Ishikawa (cell line): ENCODE measurements at regions not wholly inside any gene's neighbourhood (a gene's known extent, or its start where the extent isn't known, plus 50 kb on each side); places are given as distances from the start of the nearest gene placed in this dataset.

Source experiments
- CEBPB ChIP-seq: IDR thresholded peaks from 2 replicates; pipeline ENCODE4 v1.6.1; 2012
- CREB1 ChIP-seq: IDR thresholded peaks from 2 replicates; pipeline ENCODE4 v1.6.1; 2012; ENCODE audit warnings: low read depth
- EGR1 ChIP-seq: IDR thresholded peaks from 2 replicates; pipeline ENCODE4 v1.6.1; 2012
- EP300 ChIP-seq: IDR thresholded peaks from 2 replicates; pipeline ENCODE4 v1.6.1; 2012; ENCODE audit warnings: borderline replicate concordance
- FOXM1 ChIP-seq: IDR thresholded peaks from 2 replicates; pipeline ENCODE4 v1.6.1; 2012; ENCODE audit warnings: low read depth, borderline replicate concordance
- NFIC ChIP-seq: IDR thresholded peaks from 2 replicates; pipeline ENCODE4 v1.6.1; 2012
- RAD21 ChIP-seq: IDR thresholded peaks from 2 replicates; pipeline ENCODE4 v1.6.1; 2012; ENCODE audit warnings: low read depth
- TAF1 ChIP-seq: IDR thresholded peaks from 2 replicates; pipeline ENCODE4 v1.6.1; 2012; ENCODE audit warnings: low read depth, mild to moderate bottlenecking
- TCF12 ChIP-seq: IDR thresholded peaks from 2 replicates; pipeline ENCODE4 v1.6.1; 2012; ENCODE audit warnings: low read depth
- TEAD4 ChIP-seq: IDR thresholded peaks from 2 replicates; pipeline ENCODE4 v1.6.1; 2012
- YY1 ChIP-seq: IDR thresholded peaks from 2 replicates; pipeline ENCODE4 v1.6.1; 2012; ENCODE audit warnings: low read depth
- ZBTB7A ChIP-seq: IDR thresholded peaks from 2 replicates; pipeline ENCODE4 v1.6.1; 2012; ENCODE audit warnings: low read depth
- TF ChIP-seq, protein P1 (sequence below): IDR thresholded peaks from 2 replicates; pipeline ENCODE4 v1.6.1; 2012
- TF ChIP-seq, protein P2 (sequence below): IDR thresholded peaks from 2 replicates; pipeline ENCODE4 v1.6.1; 2012
- TF ChIP-seq, protein P3 (sequence below): IDR thresholded peaks from 2 replicates; pipeline ENCODE4 v1.6.1; 2012; ENCODE audit warnings: low read depth, mild to moderate bottlenecking

DNA sequence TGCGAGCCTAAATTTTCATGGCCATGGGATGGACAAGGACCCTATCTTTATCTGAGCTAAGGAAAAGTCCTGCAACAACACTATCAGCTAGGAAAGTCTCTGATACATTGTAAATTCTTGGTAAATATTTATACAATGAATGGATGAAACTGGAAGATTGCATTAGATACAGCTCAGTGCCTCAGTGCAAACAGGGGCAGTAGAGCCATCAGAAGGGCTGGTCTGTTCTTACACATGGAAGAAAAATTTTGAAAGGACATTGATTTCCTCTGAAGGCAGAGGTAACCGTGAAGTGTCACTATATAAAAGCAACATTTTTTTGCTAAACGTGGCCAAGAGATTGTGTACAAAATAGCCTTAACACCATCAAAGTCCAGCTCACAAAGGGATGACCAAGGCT is 153.2 kb upstream of the GADL1 start:
- TF ChIP-seq, protein P1, sequence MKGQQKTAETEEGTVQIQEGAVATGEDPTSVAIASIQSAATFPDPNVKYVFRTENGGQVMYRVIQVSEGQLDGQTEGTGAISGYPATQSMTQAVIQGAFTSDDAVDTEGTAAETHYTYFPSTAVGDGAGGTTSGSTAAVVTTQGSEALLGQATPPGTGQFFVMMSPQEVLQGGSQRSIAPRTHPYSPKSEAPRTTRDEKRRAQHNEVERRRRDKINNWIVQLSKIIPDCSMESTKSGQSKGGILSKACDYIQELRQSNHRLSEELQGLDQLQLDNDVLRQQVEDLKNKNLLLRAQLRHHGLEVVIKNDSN: no peak
- no peak for TF ChIP-seq FOXM1
- no peak for TF ChIP-seq TCF12
- no peak for TF ChIP-seq EGR1
- TF ChIP-seq, protein P2, sequence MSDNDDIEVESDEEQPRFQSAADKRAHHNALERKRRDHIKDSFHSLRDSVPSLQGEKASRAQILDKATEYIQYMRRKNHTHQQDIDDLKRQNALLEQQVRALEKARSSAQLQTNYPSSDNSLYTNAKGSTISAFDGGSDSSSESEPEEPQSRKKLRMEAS: no peak
- no peak for TF ChIP-seq YY1
- TF ChIP-seq TEAD4: no peak
- TF ChIP-seq EP300: no peak

DNA sequence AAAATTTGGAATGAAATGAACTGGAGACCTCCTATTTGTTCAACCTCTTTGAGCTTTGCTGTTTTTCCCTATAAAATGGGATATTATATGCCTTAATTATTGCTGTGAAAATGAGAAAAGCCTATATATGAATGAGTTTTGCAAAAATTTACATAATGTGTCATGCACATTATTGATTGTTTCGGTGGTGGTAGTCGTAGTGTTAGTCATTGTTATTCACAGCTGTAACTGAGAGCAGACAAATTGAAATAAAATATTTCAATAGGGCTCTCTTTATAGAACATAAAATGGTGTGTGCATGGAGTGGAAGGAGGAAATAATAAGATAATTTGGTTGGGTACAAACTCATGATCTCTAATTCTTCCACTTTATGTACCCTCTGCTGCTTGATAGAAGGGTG is 153.7 kb upstream of the GADL1 start:
- TF ChIP-seq EGR1 (no peak), TEAD4 (no peak), EP300 (no peak), RAD21 (no peak), CREB1 (no peak), CEBPB (no peak), TAF1 (no peak), FOXM1 (no peak), YY1 (no peak), NFIC (no peak), TCF12 (no peak), ZBTB7A (no peak)
- TF ChIP-seq, protein P3, sequence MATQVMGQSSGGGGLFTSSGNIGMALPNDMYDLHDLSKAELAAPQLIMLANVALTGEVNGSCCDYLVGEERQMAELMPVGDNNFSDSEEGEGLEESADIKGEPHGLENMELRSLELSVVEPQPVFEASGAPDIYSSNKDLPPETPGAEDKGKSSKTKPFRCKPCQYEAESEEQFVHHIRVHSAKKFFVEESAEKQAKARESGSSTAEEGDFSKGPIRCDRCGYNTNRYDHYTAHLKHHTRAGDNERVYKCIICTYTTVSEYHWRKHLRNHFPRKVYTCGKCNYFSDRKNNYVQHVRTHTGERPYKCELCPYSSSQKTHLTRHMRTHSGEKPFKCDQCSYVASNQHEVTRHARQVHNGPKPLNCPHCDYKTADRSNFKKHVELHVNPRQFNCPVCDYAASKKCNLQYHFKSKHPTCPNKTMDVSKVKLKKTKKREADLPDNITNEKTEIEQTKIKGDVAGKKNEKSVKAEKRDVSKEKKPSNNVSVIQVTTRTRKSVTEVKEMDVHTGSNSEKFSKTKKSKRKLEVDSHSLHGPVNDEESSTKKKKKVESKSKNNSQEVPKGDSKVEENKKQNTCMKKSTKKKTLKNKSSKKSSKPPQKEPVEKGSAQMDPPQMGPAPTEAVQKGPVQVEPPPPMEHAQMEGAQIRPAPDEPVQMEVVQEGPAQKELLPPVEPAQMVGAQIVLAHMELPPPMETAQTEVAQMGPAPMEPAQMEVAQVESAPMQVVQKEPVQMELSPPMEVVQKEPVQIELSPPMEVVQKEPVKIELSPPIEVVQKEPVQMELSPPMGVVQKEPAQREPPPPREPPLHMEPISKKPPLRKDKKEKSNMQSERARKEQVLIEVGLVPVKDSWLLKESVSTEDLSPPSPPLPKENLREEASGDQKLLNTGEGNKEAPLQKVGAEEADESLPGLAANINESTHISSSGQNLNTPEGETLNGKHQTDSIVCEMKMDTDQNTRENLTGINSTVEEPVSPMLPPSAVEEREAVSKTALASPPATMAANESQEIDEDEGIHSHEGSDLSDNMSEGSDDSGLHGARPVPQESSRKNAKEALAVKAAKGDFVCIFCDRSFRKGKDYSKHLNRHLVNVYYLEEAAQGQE: no peak
- TF ChIP-seq, protein P1: no peak
- TF ChIP-seq, protein P2: no peak

DNA sequence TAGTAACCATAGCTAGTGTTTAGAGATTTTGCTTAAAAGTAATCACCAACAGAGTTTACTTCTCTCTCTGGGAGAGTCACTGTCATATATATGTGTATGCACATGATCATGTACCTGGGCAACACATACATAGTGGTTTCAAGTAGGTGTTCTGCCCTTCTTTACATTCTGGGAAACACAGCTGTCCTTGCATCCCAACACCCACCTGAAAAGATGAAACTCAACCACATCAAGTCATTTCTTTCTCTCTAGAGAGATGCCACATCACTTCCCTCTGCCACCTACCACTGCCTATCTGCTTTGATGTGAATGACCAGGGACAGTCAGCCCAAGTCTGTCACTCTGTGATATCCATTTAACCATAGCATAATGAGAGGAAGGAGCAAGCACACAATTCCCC is 155.8 kb upstream of the GADL1 start:
- no peak for TF ChIP-seq ZBTB7A
- no peak for TF ChIP-seq YY1
- no peak for TF ChIP-seq TCF12
- TF ChIP-seq FOXM1: no peak
- TF ChIP-seq TEAD4: no peak
- no peak for TF ChIP-seq CREB1

DNA sequence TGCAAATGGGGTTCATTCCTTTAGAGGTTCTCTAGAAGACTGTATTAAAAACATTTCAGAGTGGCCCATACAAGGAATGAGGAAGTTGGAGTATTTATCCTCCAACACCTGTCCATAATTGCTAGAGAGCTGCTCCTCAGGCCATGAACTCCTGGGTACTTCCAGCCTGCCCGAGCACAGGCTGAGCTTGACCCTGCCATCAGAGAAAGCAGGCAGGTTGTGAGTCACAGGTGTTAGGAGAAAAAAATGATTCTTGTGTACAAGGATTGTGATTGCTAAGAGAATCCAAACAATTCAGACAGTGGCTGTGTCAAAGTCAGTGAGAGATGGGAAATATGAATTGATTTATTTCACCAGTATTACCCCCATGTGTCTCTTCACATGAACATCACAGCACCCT is 156.8 kb upstream of the GADL1 start:
- TF ChIP-seq YY1 (no peak), EP300 (no peak), ZBTB7A (no peak), TAF1 (no peak), FOXM1 (no peak), TCF12 (no peak), TEAD4 (no peak), CEBPB (no peak), EGR1 (no peak), NFIC (no peak), CREB1 (no peak), RAD21 (no peak)
- TF ChIP-seq, protein P3: no peak
- TF ChIP-seq, protein P1: no peak
- TF ChIP-seq, protein P2: no peak

DNA sequence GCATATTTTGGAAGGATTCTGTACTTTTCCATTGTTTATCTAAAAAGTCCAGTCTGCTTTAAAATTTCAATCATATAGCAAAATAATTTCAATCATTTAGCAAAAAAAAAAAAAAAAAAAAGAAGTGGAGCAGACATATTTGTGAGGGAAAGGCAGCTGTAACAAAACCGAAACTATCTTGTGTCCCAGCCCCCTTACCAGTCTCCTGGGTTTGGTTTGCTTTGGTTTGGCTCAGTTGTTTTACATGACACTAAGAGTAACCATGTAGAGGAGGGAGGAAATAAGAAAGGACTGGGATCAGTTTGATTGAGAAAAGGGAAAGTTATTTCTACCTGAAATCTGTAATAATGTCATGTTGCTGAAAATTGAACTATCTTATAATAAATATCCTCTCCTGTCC is 158.8 kb upstream of the GADL1 start:
- TF ChIP-seq NFIC: no peak
- TF ChIP-seq CREB1: no peak
- no peak for TF ChIP-seq CEBPB
- TF ChIP-seq, protein P2: no peak
- TF ChIP-seq, protein P1: no peak
- no peak for TF ChIP-seq FOXM1
- no peak for TF ChIP-seq ZBTB7A
- no peak for TF ChIP-seq YY1
- TF ChIP-seq EP300: no peak
- TF ChIP-seq EGR1: no peak
- no peak for TF ChIP-seq TEAD4
- no peak for TF ChIP-seq TAF1
- no peak for TF ChIP-seq RAD21
